Type B pancreatic cell (in vitro differentiated cells): ENCODE measurements at regions not wholly inside any gene's neighbourhood (a gene's known extent, or its start where the extent isn't known, plus 50 kb on each side); places are given as distances from the start of the nearest gene placed in this dataset.

Experiments used
- DNase-seq: peaks from one replicate; pipeline ENCODE4 v3.0.0; 2021; ENCODE audit warnings: mixed read lengths; ENCODE audit not compliant: unreplicated experiment; ENCODE audit errors: extremely low spot score
- H3K27ac Mint-ChIP-seq: 2 replicates; pipeline ENCODE4 v1.8.0; 2021; ENCODE audit warnings: mild to moderate bottlenecking, mixed read lengths
- H3K27me3 Mint-ChIP-seq: 2 replicates; pipeline ENCODE4 v1.8.0; 2021; ENCODE audit warnings: mixed read lengths
- H3K36me3 Mint-ChIP-seq: 2 replicates; pipeline ENCODE4 v1.8.0; 2021; ENCODE audit warnings: mixed read lengths
- H3K4me1 Mint-ChIP-seq: one replicate; pipeline ENCODE4 v1.8.0; 2021; ENCODE audit warnings: mixed read lengths; ENCODE audit not compliant: unreplicated experiment
- H3K4me3 Mint-ChIP-seq: 2 replicates; pipeline ENCODE4 v1.8.0; 2021; ENCODE audit warnings: mild to moderate bottlenecking, mixed read lengths
- H3K9me3 Mint-ChIP-seq: 2 replicates; pipeline ENCODE4 v1.8.0; 2021; ENCODE audit warnings: mixed read lengths
- TF ChIP-seq, protein P1 (sequence below): fragments of 200-600 bp; sonication (generic); conservative IDR thresholded peaks from 2 replicates; pipeline ENCODE4 v1.5.0; 2021; ENCODE audit warnings: antibody characterized with exemption, mild to moderate bottlenecking

DNA sequence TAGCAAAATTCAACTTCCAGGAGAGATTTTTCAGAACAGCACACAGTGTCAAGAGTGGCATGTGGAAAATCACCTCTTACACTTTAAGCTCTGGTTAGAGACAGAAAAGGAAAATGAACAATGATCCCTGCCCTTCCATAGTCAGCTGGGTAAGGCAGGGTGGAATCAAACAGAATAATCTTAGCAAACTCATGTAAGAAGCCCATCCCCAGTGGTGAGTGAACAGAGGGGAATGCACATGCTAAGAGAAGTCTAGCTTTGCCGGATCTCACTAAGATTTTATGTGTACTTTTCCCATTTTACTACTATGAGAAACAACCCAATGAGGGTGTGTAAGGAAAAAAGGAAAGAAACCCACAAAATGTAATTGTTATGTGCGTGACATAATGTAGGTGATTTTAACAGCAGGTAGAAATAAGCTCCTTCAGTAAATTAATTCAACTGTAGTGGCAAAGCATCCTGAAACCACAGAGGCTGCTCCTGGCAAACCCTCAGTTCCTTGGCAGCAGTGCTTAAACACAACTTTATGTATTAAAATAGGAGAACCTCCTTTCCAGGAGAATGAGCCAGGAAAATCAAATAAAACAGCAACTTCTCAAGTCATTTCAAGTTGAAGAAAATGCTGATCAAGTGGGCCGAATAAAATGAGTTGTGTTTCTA, 366.0 kb upstream of the TRPC7 start:
- DNase-seq: no peak
- Mint-ChIP-seq H3K27me3 (no peaks in the 10 kb centered on the region), H3K9me3 (peaks cover 3% of the 10 kb centered on the region), H3K27ac (no peak overlapping the region), H3K4me3 (no peak overlapping the region), H3K36me3 (no peaks in the 10 kb centered on the region), H3K4me1 (peaks cover 18% of the 10 kb centered on the region)
- TF ChIP-seq, protein P1, sequence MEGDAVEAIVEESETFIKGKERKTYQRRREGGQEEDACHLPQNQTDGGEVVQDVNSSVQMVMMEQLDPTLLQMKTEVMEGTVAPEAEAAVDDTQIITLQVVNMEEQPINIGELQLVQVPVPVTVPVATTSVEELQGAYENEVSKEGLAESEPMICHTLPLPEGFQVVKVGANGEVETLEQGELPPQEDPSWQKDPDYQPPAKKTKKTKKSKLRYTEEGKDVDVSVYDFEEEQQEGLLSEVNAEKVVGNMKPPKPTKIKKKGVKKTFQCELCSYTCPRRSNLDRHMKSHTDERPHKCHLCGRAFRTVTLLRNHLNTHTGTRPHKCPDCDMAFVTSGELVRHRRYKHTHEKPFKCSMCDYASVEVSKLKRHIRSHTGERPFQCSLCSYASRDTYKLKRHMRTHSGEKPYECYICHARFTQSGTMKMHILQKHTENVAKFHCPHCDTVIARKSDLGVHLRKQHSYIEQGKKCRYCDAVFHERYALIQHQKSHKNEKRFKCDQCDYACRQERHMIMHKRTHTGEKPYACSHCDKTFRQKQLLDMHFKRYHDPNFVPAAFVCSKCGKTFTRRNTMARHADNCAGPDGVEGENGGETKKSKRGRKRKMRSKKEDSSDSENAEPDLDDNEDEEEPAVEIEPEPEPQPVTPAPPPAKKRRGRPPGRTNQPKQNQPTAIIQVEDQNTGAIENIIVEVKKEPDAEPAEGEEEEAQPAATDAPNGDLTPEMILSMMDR: no peak

DNA sequence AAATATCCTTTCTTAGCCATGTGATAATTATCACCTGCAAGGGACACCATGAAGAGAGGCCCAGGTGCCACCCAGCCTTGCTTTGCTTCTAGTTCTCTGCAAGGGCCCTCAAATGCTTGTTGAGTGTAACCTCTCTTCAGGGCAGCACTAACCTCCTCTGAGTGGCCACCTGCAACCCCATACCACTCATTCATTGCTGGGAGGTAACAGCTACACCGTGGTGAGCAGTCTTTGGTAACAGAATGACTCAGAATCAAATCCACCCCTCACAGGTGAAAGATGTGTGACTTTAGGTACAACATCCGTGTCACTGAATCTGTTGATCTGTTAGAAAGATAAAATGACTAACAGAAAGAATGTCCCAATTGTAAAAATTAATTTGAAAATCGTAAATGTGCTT, 365.1 kb upstream of the TRPC7 start:
- H3K27ac Mint-ChIP-seq: no peak overlapping the region
- TF ChIP-seq, protein P1: no peak
- H3K4me1 Mint-ChIP-seq: peaks cover 11% of the 10 kb centered on the region
- H3K9me3 Mint-ChIP-seq: peaks cover 3% of the 10 kb centered on the region
- no peaks in the 10 kb centered on the region for H3K27me3 Mint-ChIP-seq
- H3K4me3 Mint-ChIP-seq: no peak overlapping the region
- no peaks in the 10 kb centered on the region for H3K36me3 Mint-ChIP-seq
- DNase-seq: no peak

DNA sequence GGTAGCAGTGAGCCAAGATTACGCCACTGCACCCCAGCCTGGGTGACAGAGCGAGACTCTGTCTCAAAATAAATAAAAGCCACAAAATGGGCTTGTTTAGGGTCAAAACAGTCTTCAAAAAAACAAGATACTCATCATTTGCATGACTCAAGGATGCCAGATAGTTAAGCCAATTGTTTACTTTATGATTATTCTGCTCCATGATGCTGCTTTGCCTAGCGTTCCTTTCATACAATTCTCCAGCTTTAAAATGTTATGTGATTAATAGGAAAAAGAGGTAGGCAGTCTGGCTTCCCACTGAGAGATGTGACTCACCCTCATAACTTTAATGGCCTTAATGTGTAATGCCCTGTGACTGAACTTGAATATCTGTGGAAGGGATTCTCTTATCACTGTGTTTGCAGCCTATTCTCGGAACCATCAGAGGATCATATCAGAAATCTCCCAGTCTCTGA, 364.6 kb upstream of the TRPC7 start:
- no peak overlapping the region for H3K4me3 Mint-ChIP-seq
- peaks cover 3% of the 10 kb centered on the region for H3K9me3 Mint-ChIP-seq
- H3K36me3 Mint-ChIP-seq: no peaks in the 10 kb centered on the region
- H3K4me1 Mint-ChIP-seq: peaks cover 10% of the 10 kb centered on the region
- DNase-seq: no peak
- TF ChIP-seq, protein P1: no peak
- H3K27ac Mint-ChIP-seq: no peak overlapping the region
- no peaks in the 10 kb centered on the region for H3K27me3 Mint-ChIP-seq

DNA sequence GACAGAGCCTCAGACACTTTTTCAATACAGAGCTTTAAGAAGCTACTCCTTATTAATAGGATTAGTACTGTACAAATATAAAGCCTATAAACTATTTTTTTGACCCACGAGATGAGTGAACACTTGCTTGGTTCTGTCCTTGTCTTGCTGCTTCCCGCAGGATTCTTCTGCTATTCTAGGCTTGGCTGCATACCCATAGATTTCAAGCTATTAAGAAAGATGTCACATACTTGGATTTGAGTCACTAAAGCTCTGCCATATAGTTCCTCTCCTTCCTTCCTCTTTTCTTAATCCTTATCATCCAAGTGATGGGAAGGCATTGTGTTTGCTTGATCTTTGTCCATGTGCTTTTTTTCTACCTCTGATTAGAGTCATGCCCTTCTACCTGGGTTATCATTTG, 361.2 kb upstream of the TRPC7 start:
- Mint-ChIP-seq H3K4me3 (no peak overlapping the region), H3K27ac (no peak overlapping the region), H3K4me1 (peaks cover 10% of the 10 kb centered on the region), H3K9me3 (no peaks in the 10 kb centered on the region), H3K36me3 (no peaks in the 10 kb centered on the region), H3K27me3 (no peaks in the 10 kb centered on the region)
- TF ChIP-seq, protein P1: no peak
- no peak for DNase-seq

DNA sequence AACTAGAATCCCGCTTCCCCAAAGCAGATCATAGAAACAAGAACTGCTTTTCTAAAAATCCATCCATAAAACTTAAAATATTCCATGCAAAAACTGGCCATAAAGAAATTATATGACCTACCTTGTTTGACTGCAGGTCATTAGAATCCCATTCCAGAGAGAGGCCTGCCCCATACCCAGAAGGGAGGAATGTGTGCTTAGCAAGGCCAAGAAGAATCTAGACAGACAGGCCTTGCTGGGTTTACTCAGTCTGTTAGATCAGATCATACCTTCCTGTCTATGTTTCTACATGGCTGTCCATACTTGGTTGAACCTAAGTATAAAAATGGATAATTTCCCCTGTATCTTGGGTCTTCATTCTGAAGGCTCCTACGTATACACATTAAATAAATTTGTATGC, 358.8 kb upstream of the TRPC7 start:
- Mint-ChIP-seq H3K36me3 (no peaks in the 10 kb centered on the region), H3K27me3 (no peaks in the 10 kb centered on the region), H3K4me1 (peaks cover 6% of the 10 kb centered on the region), H3K9me3 (no peaks in the 10 kb centered on the region), H3K27ac (peak overlapping the region; percentile 98), H3K4me3 (peak overlapping the region; percentile 66)
- TF ChIP-seq, protein P1: no peak
- no peak for DNase-seq
